A549 (cell line): ENCODE measurements at regions not wholly inside any gene's neighbourhood (a gene's known extent, or its start where the extent isn't known, plus 50 kb on each side); places are given as distances from the start of the nearest gene placed in this dataset.

Experiments
- KDM1A ChIP-seq: fragments of 200-600 bp; sonication (generic); IDR thresholded peaks from 2 replicates; pipeline ENCODE4 v1.6.1; 2016; ENCODE audit warnings: low read depth, mild to moderate bottlenecking
- TF ChIP-seq, protein P1 (sequence below): fragments of >200 bp; sonication (Bioruptor Twin); formaldehyde crosslinking; IDR thresholded peaks from 3 replicates; pipeline ENCODE4 v1.5.1; 2016

DNA sequence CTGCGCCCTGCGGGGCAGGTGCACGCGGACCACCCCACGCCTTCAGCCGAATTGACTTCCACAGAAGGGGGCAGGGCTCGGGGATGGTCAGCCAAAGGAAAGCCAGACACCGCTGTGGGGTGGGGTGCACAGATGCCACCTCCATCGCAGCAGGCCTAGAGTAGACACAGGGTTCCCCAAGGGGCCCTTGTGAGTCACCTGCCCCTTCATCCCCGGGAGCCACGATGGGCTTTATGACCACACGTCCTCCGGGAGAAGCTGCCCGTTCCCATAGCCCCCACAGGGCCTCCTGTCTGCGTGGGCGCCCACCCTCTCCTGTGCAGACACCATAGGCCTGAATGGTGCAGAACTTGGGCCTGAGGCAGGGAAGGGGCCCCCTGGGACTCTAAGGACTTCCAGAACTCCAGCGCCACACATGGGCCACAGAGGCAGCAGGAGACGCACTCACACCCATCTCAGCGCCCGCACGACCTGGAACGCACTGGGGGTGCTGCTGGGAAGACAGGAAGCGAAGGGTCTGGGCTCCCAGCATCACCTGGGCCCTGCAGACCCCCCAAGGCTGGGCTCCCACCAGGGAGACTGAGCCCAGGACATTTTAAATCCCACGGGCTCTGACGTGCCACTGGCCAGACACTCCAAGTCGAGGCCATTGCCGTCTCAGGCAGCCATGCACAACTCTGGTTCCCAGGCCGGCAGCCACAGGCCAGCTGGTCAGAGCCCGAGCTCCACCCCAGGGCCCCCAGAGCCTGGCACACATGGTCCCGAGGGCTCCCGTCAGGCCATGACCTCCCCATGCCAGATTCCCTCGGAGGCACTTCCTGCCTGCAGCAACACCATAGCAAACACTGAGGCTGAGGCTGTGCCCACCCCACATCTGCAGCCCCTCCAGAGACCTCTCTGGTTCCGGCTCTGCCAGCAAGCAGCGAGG, 134.2 kb downstream of the DLL1 start:
- TF ChIP-seq KDM1A = no peak
- TF ChIP-seq, protein P1, sequence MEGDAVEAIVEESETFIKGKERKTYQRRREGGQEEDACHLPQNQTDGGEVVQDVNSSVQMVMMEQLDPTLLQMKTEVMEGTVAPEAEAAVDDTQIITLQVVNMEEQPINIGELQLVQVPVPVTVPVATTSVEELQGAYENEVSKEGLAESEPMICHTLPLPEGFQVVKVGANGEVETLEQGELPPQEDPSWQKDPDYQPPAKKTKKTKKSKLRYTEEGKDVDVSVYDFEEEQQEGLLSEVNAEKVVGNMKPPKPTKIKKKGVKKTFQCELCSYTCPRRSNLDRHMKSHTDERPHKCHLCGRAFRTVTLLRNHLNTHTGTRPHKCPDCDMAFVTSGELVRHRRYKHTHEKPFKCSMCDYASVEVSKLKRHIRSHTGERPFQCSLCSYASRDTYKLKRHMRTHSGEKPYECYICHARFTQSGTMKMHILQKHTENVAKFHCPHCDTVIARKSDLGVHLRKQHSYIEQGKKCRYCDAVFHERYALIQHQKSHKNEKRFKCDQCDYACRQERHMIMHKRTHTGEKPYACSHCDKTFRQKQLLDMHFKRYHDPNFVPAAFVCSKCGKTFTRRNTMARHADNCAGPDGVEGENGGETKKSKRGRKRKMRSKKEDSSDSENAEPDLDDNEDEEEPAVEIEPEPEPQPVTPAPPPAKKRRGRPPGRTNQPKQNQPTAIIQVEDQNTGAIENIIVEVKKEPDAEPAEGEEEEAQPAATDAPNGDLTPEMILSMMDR = no peak
